Gastrocnemius medialis (tissue), 4 donors: ENCODE measurements at regions not wholly inside any gene's neighbourhood (a gene's known extent, or its start where the extent isn't known, plus 50 kb on each side); places are given as distances from the start of the nearest gene placed in this dataset.

ENCODE experiments used
- ATAC-seq, 2 donors: fragments of 150-250 bp; one replicate each; pipeline ENCODE4 v1.9.1; 2016
- DNase-seq, 2 donors: peaks; one replicate each; pipeline ENCODE4 v3.0.0-alpha.2; 2019
- H3K27ac ChIP-seq, 4 donors: fragments of 200-600 bp; sonication (generic); 1 replicate in 1 of 4; 2 replicates in 3 of 4; pipeline ENCODE4 v1.5.1; 2016 to 2018; ENCODE audit warnings: mild to moderate bottlenecking in 2 of 4, moderate library complexity in 1 of 4
- H3K27me3 ChIP-seq, 3 donors: fragments of 200-600 bp; sonication (generic) in 2 of 3; 1 replicate in 1 of 3; 2 replicates in 2 of 3; pipeline versions ENCODE4 v1.5.1 to v1.6.0; 2016 to 2019; ENCODE audit warnings: mild to moderate bottlenecking in 1 of 3, moderate library complexity in 1 of 3
- H3K36me3 ChIP-seq, 2 donors: fragments of 200-600 bp; sonication (generic) in 1 of 2; one replicate each; pipeline ENCODE4 v1.5.1; 2017 to 2018
- H3K4me1 ChIP-seq, 2 donors: fragments of 200-600 bp; sonication (generic) in 1 of 2; one replicate each; pipeline ENCODE4 v1.5.1; 2016 to 2017; ENCODE audit warnings: mild to moderate bottlenecking in 2 of 2
- H3K4me3 ChIP-seq, 4 donors: fragments of 200-600 bp; sonication (generic) in 3 of 4; 1 replicate in 1 of 4; 2 replicates in 3 of 4; pipeline ENCODE4 v1.5.1; 2016 to 2019; ENCODE audit warnings: mild to moderate bottlenecking in 2 of 4
- H3K9me3 ChIP-seq, 3 donors: fragments of 200-600 bp; sonication (generic) in 2 of 3; 1 replicate in 1 of 3; 2 replicates in 2 of 3; pipeline ENCODE4 v1.5.1; 2016 to 2019
- POLR2A ChIP-seq, 2 donors: fragments of 450-650 bp; IDR thresholded peaks; one replicate each; pipeline ENCODE4 v1.6.1; 2017; ENCODE audit warnings: antibody characterized with exemption in 2 of 2, mild to moderate bottlenecking in 2 of 2, moderate library complexity in 2 of 2
- in situ Hi-C, 4 donors: fragments of 200-750 bp; cut with MboI; loops; one replicate each; pipeline versions ENCODE4 v1.15.0 to v1.8.0; 2017; ENCODE audit warnings: low sequenced_read_pairs in 4 of 4
- intact Hi-C: fragments of 100-400 bp; cut with DNase I; formaldehyde crosslinking; loops from one replicate; pipeline ENCODE4 v1.15.1; 2023; ENCODE audit warnings: low total_unique reads
- TF ChIP-seq, protein P1 (sequence below), 5 experiments: fragments of 450-650 bp in 3 of 5; fragments of 200-600 bp in 2 of 5; sonication (generic) in 2 of 5; IDR thresholded peaks in 4 of 5; conservative IDR thresholded peaks in 1 of 5; 1 replicate in 4 of 5; 2 replicates in 1 of 5; pipeline ENCODE4 v1.5.1; 2016 to 2019; ENCODE audit warnings: antibody characterized with exemption in 5 of 5, mild to moderate bottlenecking in 3 of 5, moderate library complexity in 3 of 5

DNA sequence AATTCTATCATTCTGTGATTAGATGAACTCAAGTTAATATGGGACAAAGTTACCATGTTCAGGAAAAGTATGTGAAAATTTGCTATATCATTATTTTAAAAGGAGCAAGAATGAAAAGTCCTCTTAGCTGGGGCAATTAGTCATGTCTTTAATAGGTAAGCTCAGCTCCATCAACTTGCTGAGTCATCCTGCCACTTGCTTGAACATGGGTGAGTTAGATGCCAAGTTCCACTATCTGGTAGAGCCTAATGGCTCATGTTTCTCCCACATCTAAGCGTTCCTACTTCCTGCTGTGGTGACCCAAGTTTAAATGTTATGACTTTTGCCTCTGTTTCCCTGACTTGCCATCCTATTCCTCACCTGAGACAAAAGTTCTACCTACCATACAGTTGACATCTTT, 276.8 kb downstream of the ZNF674 start:
- no peaks in the 10 kb centered on the region for H3K36me3 ChIP-seq
- in situ Hi-C loops: no loop called here

DNA sequence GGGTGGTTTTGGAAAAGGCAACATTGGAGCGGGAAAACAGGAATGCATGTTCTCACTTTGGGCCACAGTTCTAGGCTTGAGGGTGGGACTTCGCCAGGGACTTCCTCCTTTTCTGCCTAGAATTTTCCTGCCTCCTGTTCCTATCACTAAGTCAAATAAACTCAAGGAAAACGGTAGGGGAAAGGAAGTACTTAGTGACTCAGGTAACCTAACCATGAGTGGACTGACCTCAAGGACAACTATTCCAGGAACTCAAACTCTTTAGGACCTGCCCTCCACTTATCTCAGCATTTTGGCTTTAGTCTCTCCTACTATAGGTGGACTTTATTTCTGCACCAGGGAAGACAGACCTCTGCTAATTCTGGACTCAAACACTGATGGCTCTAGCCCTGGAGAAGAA, 281.7 kb downstream of the ZNF674 start:
- no peak for ATAC-seq
- intact Hi-C loops: no loop called here
- no peaks in the 10 kb centered on the region for H3K36me3 ChIP-seq
- TF ChIP-seq POLR2A (IDR thresholded peaks at IDR 0.05): no peak
- TF ChIP-seq, protein P1, sequence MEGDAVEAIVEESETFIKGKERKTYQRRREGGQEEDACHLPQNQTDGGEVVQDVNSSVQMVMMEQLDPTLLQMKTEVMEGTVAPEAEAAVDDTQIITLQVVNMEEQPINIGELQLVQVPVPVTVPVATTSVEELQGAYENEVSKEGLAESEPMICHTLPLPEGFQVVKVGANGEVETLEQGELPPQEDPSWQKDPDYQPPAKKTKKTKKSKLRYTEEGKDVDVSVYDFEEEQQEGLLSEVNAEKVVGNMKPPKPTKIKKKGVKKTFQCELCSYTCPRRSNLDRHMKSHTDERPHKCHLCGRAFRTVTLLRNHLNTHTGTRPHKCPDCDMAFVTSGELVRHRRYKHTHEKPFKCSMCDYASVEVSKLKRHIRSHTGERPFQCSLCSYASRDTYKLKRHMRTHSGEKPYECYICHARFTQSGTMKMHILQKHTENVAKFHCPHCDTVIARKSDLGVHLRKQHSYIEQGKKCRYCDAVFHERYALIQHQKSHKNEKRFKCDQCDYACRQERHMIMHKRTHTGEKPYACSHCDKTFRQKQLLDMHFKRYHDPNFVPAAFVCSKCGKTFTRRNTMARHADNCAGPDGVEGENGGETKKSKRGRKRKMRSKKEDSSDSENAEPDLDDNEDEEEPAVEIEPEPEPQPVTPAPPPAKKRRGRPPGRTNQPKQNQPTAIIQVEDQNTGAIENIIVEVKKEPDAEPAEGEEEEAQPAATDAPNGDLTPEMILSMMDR (IDR thresholded peaks at IDR 0.05 in 4 of 5, conservative IDR thresholded peaks at IDR 0.05 in 1 of 5): no peak
- no peak overlapping the region for H3K4me3 ChIP-seq
- in situ Hi-C loops: no loop called here
- no peak overlapping the region for H3K27ac ChIP-seq
- no peaks in the 10 kb centered on the region for H3K27me3 ChIP-seq
- H3K9me3 ChIP-seq: no peaks in the 10 kb centered on the region
- H3K4me1 ChIP-seq: no peaks in the 10 kb centered on the region
- no peak for DNase-seq

More for the DNA sequence above, 276.8 kb downstream of the ZNF674 start:
- ATAC-seq: no peak
- DNase-seq: no peak
- TF ChIP-seq POLR2A (IDR thresholded peaks at IDR 0.05): no peak
- TF ChIP-seq, protein P1 (IDR thresholded peaks at IDR 0.05 in 4 of 5, conservative IDR thresholded peaks at IDR 0.05 in 1 of 5): no peak
- H3K27ac ChIP-seq: no peak overlapping the region
- H3K4me1 ChIP-seq: no peaks in the 10 kb centered on the region
- H3K4me3 ChIP-seq: no peak overlapping the region
- H3K27me3 ChIP-seq: no peaks in the 10 kb centered on the region
- intact Hi-C loops: no loop called here
- H3K9me3 ChIP-seq: no peaks in the 10 kb centered on the region

DNA sequence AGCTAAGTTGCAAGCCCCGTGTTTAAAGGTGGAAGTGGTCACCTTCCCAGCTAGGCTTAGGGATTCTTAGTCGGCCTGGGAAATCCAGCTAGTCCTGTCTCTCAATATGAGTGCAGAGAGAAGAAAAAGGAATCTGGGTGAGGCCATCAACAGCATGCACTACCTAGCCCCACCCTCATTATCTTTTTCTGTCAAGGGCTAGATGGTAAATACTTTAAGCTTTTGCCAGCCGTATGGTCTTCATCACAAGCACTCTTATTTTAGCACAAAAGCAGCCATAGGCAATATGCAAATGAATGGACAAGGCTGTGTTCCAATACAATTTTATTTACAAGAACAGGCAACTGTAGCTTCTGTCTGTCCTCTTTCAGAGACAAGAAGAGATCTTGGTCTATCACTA, 282.9 kb downstream of the ZNF674 start:
- H3K36me3 ChIP-seq: no peaks in the 10 kb centered on the region
- ATAC-seq (no peak), DNase-seq (no peak)
- intact Hi-C loops (no loop called here), in situ Hi-C loops (no loop called here)
- no peaks in the 10 kb centered on the region for H3K4me1 ChIP-seq
- no peaks in the 10 kb centered on the region for H3K9me3 ChIP-seq
- no peak overlapping the region for H3K27ac ChIP-seq
- no peak overlapping the region for H3K4me3 ChIP-seq
- no peak for TF ChIP-seq POLR2A (IDR thresholded peaks at IDR 0.05)
- TF ChIP-seq, protein P1 (IDR thresholded peaks at IDR 0.05 in 4 of 5, conservative IDR thresholded peaks at IDR 0.05 in 1 of 5): no peak
- H3K27me3 ChIP-seq: no peaks in the 10 kb centered on the region

DNA sequence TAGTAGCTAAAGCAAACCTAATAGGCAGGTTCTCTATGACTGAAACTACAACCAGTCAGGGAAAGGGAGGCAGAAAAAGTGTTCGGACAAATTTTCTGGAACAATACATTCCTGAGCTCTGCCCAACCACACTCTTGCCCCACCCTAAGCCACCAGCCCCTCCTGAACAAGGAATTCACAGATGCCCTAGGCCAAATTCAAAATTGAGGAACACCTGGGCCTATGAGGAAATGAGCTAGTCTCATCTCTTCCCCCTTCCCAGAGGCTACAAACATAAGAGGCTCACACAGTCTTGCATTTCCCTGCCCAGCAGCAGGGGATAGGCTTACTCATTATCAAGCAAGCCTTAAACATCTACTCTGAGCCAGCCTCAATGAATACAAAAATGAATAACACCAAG, 284.7 kb downstream of the ZNF674 start:
- Histone ChIP-seq H3K36me3 (no peaks in the 10 kb centered on the region), H3K27me3 (no peaks in the 10 kb centered on the region), H3K4me1 (no peaks in the 10 kb centered on the region), H3K9me3 (no peaks in the 10 kb centered on the region), H3K27ac (no peak overlapping the region), H3K4me3 (no peak overlapping the region)
- ATAC-seq: no peak
- DNase-seq: no peak
- in situ Hi-C loops (no loop called here), intact Hi-C loops (no loop called here)
- TF ChIP-seq POLR2A (IDR thresholded peaks at IDR 0.05): no peak
- TF ChIP-seq, protein P1 (IDR thresholded peaks at IDR 0.05 in 4 of 5, conservative IDR thresholded peaks at IDR 0.05 in 1 of 5): no peak

DNA sequence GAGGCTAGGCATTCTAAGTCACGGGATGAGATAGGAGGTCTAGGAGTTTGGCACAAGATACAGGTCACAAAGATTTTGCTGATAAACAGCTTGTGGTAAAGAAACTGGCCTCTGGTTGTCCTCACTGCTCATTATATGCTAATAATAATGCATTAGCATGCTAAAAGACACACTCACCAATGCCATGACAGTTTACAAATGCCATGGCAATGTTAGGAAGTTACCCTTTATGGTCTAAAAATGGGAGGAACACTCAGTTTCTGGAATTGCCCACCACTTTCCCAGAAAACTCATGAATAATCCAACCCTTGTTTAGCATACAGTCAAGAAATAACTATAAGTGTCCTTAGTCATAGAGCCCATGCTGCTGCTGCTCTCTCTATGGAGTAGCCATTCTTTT, 286.9 kb downstream of the ZNF674 start:
- Histone ChIP-seq H3K36me3 (no peaks in the 10 kb centered on the region), H3K4me1 (no peaks in the 10 kb centered on the region), H3K27ac (no peak overlapping the region), H3K9me3 (no peaks in the 10 kb centered on the region), H3K27me3 (no peaks in the 10 kb centered on the region), H3K4me3 (no peak overlapping the region)
- in situ Hi-C loops: no loop called here
- intact Hi-C loops: no loop called here
- no peak for ATAC-seq
- DNase-seq: no peak
- TF ChIP-seq, protein P1 (IDR thresholded peaks at IDR 0.05 in 4 of 5, conservative IDR thresholded peaks at IDR 0.05 in 1 of 5): no peak
- no peak for TF ChIP-seq POLR2A (IDR thresholded peaks at IDR 0.05)
